GM21390 (cell line): ENCODE measurements at regions not wholly inside any gene's neighbourhood (a gene's known extent, or its start where the extent isn't known, plus 50 kb on each side); places are given as distances from the start of the nearest gene placed in this dataset.
"Not testable (repeated sequence)": the region's sequence is repeated elsewhere in the genome, so short reads cannot be mapped to it uniquely, and the experiment has no call there.

Experiments used
- ATAC-seq: cut with Tn5 transposase; IDR thresholded peaks from one replicate; pipeline ENCODE4 v1.9.1; 2021; ENCODE audit not compliant: unreplicated experiment

DNA sequence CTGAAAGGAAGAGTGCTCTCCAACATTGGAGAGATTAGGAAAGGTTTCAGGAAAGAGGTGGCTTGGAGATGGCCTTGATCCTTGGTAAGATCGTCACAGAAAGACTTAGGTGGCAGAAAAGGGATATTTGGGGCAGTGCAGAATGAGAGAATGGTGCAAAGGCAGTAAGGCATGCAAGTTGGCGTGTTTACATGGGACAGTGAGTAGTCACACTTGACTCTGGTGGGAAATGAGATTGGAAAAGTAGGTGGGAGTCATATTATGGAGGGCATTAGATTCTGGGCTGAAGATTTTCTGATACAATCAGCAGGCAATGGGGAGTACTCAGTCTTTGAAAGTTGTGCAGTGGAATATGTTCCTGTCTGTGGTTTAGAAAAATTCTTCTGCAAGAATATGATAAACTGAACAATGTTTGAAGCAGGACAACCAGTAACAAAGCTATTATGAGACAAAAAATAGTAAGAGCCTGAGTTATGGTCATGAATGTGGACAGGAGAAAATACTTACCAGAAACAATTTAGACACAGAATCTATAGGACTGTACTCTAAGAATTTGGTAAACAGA, 76.2 kb upstream of the ANKRD55 start:
- ATAC-seq = no peak

DNA sequence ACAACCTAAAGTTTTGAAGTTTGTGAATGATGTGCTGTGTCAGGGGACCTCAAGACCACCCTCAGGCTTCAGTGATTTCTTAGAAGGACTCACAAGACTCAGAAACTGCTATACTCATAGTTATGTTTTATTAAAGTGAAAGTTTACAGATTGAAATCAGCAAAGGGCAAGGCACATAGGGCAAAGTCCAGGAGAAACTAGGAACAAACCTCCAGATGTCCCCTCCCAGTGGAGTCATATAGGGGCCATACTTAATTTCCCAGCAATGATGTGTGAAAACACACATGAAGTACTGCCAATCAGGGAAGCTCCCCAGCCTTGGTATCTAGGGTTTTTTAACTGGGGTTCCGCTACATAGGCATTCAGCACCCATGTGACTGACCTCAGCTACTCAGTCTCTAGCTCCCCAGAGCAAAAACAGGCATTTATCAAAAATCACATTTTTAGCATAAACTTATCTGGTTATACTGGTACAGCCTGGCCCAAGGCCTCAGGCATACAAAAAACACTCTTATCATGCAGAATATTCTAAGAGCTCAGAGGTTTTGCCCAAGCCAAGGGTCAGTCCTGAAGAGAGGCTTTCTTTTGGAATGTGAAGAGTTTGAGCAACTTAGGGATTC, 74.7 kb upstream of the ANKRD55 start:
- ATAC-seq = no peak

DNA sequence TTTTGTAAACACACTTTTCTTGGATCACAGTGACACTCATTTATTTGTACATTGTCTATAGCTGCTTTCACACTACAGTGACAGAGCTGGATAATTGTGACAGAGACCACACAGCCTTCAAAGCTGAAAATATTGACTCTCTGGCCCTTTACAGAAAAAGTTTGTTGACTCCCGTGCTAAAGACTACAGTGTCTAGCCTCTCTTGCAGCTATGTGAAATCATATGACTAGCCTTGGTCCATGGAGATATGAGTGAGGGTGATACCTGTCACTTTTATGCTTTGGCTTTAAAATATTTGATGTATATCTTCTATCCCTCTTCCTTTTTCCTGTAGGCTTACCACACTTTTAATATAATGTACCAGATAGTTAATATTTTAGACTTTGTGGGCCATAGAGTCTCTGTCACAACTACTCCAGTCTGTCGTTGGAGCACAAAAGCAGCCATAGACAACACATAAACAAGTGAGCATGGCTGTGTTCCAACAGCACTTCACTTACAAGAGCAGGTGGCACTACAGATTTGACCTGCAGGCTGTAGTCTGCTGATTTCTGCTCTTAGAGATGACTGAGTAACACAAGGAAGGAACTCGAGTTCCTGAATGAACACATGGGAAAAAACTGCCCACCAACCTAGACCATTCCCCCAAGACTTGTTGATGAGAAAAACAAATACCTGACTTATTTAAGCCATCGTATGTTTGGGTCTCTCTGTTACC, 73.5 kb upstream of the ANKRD55 start:
- no peak for ATAC-seq

DNA sequence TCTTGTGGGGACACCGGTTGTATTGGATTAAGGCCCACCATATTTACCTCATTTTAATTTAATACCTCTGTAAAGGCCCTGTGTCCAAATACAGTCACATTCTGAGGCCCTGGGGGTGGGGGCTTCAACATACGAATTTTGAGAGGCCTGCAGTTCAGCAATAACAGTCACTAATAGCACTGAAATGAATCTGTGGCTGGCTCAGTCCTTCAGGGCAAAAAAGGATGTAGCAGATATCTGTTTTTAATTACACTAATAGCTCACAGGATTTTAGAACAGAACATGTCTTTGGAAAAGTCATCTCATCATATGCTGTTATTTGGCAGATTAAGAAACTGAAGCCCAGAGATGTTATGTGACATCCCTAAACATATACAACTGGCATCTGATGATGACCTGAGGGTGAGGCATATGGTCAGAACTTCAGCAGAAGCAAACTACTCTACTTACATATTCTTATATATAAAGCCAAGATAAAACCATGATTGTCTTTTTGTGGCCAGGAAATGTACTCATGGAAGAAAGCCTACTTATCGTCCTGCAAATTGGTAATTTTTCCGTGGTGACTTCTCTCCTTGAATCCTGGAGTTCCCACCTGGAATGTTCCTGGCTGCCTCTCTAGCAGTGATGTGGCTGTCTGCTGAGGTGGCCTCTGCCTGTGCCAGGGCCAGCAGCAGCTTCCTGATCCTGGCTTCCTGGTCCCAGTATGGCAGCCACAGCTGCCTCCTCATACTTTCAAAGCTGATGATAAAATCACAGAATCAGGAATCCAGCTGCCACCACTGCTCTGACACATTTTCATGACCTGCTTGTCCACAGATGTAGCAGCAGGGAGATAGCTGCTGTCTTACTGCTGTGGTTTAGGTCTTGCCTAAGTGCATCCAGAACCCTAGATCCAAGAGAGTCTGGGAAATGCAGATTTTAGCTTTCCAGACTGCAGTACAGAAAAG, 72.1 kb upstream of the ANKRD55 start:
- no peak for ATAC-seq

DNA sequence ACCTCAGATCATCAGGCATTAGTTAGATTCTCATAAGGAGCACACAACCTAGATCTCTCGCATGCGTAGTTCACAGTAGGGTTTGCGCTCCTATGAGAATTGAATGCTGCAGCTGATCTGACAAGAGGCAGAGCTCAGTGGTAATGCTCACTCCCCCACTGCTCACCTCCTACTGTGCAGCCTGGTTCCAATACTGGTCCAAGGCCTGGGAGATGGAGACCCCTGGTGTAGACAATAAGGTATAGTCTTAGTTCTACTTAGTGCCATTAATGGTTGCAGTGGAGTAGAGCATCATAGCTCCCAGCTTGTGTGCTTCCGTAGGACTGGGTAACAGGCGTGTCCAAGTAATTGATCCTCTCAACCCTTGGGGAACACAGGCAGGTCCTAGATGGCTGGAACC, 70.4 kb upstream of the ANKRD55 start:
- ATAC-seq = no peak

DNA sequence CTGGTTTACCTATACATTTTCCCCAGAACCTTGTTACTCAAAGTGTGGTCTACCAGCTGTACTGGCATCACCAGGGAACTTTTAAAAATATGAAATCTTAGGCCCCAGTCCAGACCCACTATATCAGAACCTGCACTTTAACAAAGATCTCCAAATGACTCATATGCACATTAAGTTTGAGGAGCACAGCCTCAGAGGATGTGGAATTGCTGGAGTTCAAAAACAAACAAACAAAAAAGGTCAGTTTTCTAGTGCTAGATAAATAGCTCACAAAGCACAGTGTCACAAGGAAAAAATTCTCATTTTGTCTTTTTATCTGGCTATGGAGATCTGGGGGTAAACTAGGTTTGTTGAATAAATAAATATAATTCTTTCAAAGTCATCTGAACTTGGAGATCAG, 68.9 kb upstream of the ANKRD55 start:
- ATAC-seq = no peak

DNA sequence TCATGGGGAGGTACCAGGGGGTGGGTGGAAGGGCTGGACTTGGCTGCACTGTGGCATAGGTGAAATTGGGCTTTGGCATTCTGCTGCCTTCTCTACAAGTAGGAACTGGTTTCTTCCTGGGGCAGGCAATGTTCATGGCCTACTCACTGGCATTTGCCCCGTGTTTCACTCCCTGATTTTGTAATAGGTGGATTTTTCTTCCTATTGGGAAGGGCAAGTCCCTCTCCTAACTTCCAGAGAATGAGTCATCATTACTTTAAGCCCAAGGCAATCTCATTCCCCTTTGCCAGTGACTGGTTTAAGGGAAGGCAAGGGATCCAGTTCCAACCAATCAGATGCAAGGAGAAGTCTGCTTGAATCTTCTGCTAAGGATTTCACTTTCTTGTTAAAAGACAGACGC, 67.9 kb upstream of the ANKRD55 start:
- ATAC-seq = no peak

DNA sequence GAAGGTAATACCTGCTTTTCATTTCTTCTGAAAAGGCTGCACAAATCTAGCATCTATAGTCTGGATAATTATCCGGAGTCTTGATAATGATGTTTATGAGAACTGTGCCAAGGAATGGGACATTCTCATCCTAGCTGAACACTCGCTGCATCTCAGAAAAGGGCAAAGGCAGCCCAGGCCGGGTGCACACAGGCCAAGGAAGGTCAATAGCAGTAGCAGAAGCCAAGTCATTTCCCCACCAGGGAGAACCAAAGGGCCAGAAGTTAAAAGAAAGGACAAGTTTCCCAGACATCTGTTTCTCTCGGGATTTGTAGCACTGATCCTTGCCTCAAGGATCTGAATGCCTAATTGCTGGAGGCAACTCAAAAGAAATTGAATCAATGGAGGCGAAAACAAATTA, 66.1 kb upstream of the ANKRD55 start:
- no peak for ATAC-seq

DNA sequence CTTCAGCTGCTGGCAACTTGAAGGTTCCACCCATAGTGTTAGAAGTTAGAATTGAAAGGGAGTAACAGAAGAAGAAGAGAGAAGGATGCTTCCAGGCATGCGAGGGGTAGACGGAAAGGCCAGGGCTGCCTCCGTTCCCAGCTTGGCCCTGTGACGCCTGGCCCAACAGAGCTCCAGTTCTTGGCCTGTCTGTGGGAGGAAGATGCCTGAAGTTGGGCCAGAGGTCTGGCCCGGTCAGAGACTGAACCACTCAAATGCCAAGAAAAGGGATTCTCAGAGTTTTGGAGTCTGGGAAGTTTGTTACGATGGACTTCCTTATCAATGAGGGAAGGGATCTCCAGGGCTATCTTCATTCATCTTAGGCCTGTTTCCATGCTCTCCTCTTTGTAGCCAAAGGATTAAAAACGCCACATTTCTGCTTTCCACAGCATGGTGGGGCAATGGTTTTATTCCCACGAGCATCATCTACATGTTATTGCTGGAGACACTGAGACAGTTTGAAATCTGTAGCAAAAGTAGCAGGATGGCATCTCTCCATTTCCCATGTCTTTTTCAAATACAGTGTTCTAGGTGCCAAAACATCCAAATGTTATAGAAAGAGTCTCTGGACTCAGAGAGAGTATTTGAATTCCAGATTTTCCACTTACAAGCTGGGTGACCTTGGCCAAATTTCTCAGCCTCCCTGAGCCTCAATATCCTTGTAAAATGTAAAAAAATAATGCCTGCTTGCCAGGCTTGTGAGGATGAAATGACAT, 65.4 kb upstream of the ANKRD55 start:
- no peak for ATAC-seq

DNA sequence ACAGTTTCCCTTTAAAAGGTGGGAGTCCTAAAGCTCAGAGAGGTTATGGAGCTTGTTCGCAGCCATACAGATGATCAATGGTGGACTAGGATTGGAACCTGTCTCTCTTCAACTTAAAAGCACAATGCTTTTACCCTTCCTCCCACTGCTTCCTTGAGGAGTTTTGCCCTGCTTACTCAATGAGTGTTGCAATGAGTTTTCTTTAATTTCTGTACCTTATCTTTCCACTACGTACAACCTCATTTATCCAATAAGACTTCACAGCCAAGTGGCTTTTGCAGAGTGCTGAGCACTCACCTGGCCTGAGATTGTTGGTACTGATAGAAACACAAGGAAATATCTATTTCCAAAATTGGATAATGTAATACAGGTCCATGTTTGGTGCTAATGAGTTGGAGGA, 64.7 kb upstream of the ANKRD55 start:
- ATAC-seq = no peak

DNA sequence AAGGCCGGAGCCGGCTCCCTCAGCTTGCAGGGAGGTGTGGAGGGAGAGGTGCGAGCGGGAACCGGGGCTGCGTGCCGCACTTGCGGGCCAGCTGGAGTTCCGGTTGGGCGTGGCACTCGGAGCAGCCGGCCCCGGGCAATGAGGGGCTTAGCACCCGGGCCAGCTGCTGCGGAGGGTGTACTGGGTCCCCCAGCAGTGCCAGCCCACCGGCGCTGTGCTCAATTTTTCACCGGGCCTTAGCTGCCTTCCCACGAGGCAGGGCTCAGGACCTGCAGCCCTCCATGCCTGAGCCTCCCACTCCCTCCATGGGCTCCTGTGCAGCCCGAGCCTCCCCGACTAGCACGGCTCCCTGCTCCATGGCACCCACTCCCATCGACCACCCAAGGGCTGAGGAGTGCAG, 62.2 kb upstream of the ANKRD55 start:
- not testable (repeated sequence) for ATAC-seq

DNA sequence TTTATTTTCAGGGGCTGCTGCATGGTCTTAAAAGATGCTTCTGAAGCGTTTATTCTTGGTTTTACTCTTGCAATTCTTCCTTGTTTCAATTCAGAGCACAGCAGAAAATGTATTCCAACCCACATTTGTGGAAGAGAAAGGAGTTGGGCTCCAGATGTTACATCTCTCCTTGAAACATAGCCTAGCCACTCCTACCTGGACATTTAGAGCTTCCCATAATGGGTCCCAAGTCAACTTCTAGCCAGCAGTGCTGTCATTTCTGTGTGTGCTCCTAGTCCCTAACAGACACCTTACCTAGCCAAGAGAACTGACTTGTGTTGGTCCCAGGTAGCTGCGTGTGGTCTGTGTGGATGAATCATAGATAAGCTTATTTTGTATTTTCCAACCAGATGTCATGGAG, 61.2 kb upstream of the ANKRD55 start:
- ATAC-seq = no peak

DNA sequence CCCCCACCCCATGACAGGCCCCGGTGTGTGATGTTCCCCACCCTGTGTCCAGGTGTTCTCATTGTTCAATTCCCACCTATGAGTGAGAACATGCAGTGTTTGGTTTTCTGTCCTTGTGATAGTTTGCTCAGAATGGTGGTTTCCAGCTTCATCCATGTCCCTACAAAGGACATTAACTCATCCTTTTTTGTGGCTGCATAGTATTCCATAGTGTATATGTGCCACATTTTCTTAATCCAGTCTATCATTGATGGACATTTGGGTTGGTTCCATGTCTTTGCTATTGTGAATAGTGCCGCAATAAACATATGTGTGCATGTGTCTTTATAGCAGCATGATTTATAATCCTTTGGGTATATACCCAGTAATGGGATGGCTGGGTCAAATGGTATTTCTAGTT, 59.7 kb upstream of the ANKRD55 start:
- not testable (repeated sequence) for ATAC-seq

DNA sequence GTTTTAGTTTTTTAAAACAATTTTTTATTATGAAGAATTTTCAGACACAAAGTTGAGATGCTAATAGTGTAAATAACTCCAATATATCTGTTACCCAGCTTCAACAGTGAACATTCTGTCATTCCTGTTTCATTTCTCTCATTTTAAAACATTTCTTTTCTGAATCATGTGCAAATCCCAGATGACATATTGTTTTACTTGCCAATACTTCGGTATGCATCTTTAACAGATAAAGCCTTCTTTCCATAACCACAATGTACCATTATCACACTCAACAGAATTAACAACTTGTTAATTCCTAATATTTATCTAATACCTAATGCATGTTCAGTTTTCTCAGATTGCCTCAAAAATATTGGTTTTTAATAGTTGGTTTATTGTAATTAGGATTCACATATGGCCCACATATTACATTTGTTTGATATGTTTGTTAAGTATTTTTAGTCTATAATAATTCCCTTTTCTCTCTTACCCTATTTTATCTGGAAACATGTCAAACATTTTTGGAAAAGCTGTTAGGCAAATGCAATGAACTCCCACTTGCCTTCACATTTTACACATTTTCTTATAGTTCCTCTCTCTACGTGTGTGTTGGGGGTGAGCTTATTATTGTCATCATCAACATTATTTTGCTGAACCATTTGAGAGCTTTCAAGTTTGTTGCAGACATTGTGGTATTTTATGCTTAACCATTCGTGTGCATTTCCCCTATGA, 58.7 kb upstream of the ANKRD55 start:
- no peak for ATAC-seq

DNA sequence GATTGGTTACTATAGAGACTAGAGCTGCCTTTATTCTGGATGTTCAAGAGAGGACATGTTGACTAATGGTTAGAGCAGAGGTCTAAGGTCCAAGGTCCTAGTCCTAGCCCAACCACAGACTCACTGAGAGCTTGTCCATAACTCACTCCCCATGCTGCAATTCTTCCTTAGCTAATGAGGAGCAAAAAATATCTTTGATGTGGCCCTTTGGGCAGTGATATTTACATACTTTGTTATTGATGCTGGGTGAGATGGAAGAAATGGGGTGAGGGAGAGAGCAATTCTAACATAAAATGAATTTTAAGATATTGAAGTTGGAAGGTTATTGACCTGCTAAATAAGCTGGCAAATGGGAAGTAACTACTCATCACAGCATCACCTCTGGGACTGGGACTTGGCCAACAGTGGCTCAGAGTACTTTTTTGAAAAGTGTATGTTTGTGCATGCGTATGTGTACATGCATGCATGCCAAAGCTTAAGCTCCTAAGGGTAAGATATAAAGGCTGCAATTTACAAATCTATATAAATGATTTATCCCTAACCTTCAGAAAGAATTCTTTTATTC, 58.0 kb upstream of the ANKRD55 start:
- no peak for ATAC-seq

DNA sequence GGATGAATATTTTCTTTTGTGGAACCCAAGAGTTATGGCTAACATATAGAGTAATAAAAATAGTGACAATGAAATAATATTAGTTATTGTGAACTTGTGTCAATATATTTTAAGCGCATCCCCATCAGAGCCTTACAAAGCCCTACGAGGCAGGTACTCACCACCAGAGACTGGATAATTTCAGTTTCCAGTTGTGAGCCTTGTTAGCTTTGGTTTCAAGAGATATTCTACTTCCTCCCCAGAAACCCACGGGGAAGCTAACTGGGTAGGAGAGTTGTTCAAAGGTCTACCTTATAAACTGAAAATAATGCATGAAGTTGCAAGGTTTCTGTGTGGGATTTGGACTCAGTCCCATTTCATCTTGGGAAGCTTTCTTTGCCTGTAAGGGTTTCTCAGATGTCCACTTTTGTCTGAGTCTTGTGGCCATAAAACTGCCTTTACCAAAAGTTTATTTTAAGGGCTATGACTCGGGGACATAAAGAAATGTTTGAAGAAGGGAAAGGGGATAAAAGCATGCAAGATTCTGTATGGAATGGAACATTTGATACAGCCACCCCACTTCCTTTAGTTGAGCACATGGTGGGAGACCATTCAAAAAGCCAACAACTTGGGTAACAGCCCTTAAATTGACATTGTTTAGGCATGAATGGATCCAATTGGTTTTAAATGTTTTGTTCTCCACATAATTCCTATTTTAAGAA, 57.4 kb upstream of the ANKRD55 start:
- ATAC-seq = no peak

DNA sequence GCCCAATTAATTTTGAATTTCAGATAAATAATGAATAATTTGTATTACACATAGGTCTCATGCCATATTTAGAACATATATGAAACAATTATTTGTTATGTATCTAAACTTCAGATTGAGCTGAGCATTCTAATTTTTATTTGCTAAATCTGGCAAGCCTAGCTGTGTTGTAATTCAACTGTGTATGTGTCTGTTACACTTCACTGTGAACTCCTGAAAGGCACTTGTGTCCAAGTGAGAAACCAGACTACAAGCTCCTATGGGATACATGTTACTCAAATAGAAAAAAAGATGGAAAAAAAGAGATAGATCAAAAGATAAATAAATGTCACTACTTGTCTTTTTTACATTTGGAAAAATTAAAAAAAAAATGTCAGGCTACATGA, 56.5 kb upstream of the ANKRD55 start:
- no peak for ATAC-seq

DNA sequence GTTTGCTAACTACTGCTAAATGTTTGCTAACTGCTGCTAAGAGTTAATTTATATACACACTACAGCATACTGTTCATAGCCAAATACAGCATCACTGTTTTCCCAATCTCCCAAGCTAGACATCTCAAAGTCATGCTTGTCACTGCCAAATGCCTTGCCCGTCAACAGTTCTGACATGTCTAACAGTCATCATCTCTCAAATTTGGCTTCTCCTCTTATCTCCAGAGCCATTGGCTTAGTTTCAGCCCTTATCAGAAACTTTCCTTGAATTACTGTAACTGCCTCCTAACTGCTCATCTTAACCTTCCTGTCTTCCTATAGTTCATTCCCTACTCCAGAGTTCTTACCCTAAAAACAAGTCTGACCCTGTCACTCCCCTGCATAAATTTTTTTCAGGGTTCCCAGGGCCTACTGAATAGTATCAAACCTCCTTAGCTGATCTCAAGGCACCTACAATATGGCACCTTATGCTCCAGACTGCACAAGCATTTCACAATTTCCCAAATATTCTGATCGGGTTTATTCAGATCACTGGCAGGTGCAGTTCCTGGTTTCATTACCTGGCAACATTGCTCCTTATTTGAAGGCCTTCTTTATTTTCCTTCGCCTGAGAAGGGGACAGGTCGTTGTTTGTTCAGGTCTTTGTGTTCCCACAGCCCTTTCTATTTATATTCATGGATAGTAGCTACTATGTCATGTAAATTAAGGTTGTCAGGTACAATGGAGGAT, 55.9 kb upstream of the ANKRD55 start:
- ATAC-seq = no peak
